ENCODE measurements at regions not wholly inside any gene's neighbourhood (a gene's known extent, or its start where the extent isn't known, plus 50 kb on each side); places are given as distances from the start of the nearest gene placed in this dataset.

DNA sequence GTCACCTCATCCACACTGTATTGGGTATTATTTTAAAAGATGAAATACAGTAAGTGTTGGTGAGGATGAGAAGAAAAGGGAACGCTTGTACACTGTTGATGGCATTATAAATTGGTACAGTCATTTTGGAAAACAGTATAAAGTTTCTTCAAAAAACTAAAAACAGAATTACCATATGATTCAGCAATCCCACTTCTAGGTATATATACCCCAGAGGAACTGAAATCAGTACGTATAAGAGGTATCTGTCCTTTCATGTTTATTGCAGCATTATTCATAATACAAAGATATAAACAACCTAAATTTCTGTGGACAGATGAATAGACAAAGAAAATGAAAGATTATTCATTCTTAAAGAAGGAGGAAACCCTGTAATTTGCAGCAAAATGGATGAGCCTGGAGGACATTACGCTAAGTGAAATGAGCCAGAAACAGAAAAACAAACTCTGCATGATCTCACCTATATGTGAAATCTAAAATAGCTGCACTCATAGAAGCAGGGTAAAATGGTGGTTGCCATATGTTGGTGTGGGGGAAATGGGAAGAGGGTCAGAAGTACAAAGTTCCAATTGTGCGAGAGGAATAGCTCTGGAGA, 191.6 kb downstream of the TRIM36 start:
- ChIA-PET POLR2A (no interaction called here), CTCF (no interaction called here), RAD21 (ENCODE audit: low non-redundant PET in 1 of 2, low total read pairs in 2 of 2, uncharacterized antibody in 2 of 2, unreplicated experiment in 2 of 2) (no interaction called here)
- no TSS peak for BruUV-seq (replicated peaks)
- no peak for ATAC-seq
- H3K79me2 ChIP-seq (ENCODE audit: insufficient read depth, low read length): no peaks in the 10 kb centered on the region
- no peak for DNase-seq (ENCODE audit: low read depth, low spot score)
- no peak overlapping the region for H3K4me3 ChIP-seq (replicated peaks in 1 of 2; ENCODE audit: low read depth in 1 of 2, low read length in 2 of 2)
- H3K27ac ChIP-seq (ENCODE audit: low read depth, low read length): no peak overlapping the region
- H3K27me3 ChIP-seq (ENCODE audit: insufficient read depth, low read length): peaks cover 8% of the 10 kb centered on the region; the same call in 1 of the 2 replicates
- H3K4me1 ChIP-seq (ENCODE audit: control insufficient read depth in 1 of 2, insufficient read depth in 2 of 2, low read length in 2 of 2): no peaks in the 10 kb centered on the region
- intact Hi-C loops (cut with micrococcal nuclease): no loop called here
- H2AFZ ChIP-seq (ENCODE audit: low read depth, low read length, poor library complexity, severe bottlenecking): no peak overlapping the region
- TF ChIP-seq SP1 (IDR thresholded peaks at IDR 0.05; ENCODE audit: low read depth): no peak
- TF ChIP-seq ZFX (IDR thresholded peaks at IDR 0.05): no peak
- TF ChIP-seq CBX3 (IDR thresholded peaks at IDR 0.05; ENCODE audit: low read depth): no peak
- TF ChIP-seq TCF7L2 (IDR thresholded peaks at IDR 0.05; ENCODE audit: borderline replicate concordance, extremely low read depth, insufficient read depth, insufficient read length): no peak
- TF ChIP-seq EZH2 (IDR thresholded peaks at IDR 0.05): no peak
- TF ChIP-seq, protein P1, sequence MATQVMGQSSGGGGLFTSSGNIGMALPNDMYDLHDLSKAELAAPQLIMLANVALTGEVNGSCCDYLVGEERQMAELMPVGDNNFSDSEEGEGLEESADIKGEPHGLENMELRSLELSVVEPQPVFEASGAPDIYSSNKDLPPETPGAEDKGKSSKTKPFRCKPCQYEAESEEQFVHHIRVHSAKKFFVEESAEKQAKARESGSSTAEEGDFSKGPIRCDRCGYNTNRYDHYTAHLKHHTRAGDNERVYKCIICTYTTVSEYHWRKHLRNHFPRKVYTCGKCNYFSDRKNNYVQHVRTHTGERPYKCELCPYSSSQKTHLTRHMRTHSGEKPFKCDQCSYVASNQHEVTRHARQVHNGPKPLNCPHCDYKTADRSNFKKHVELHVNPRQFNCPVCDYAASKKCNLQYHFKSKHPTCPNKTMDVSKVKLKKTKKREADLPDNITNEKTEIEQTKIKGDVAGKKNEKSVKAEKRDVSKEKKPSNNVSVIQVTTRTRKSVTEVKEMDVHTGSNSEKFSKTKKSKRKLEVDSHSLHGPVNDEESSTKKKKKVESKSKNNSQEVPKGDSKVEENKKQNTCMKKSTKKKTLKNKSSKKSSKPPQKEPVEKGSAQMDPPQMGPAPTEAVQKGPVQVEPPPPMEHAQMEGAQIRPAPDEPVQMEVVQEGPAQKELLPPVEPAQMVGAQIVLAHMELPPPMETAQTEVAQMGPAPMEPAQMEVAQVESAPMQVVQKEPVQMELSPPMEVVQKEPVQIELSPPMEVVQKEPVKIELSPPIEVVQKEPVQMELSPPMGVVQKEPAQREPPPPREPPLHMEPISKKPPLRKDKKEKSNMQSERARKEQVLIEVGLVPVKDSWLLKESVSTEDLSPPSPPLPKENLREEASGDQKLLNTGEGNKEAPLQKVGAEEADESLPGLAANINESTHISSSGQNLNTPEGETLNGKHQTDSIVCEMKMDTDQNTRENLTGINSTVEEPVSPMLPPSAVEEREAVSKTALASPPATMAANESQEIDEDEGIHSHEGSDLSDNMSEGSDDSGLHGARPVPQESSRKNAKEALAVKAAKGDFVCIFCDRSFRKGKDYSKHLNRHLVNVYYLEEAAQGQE (IDR thresholded peaks at IDR 0.05; ENCODE audit: low read depth): no peak
- no peak for TF ChIP-seq POLR2A (IDR thresholded peaks at IDR 0.05; ENCODE audit: borderline replicate concordance, extremely low read depth, insufficient read depth, insufficient read length)
- TF ChIP-seq EGR1 (IDR thresholded peaks at IDR 0.05; ENCODE audit: low read depth): no peak
- no peak for TF ChIP-seq SIN3A (IDR thresholded peaks at IDR 0.05; ENCODE audit: low read depth)
- TF ChIP-seq YY1 (IDR thresholded peaks at IDR 0.05; ENCODE audit: extremely low read depth, insufficient replicate concordance, low read depth, low read length): no peak
- TF ChIP-seq FOSL1 (IDR thresholded peaks at IDR 0.05; ENCODE audit: low read depth): no peak
- TF ChIP-seq, protein P2, sequence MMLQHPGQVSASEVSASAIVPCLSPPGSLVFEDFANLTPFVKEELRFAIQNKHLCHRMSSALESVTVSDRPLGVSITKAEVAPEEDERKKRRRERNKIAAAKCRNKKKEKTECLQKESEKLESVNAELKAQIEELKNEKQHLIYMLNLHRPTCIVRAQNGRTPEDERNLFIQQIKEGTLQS (IDR thresholded peaks at IDR 0.05): no peak
- TF ChIP-seq CEBPB (IDR thresholded peaks at IDR 0.05; ENCODE audit: low read depth): no peak
- TF ChIP-seq ELF1 (IDR thresholded peaks at IDR 0.05; ENCODE audit: borderline replicate concordance, low read depth): no peak
- no peak for TF ChIP-seq SRF (IDR thresholded peaks at IDR 0.05; ENCODE audit: low read depth)
- TF ChIP-seq, protein P3, sequence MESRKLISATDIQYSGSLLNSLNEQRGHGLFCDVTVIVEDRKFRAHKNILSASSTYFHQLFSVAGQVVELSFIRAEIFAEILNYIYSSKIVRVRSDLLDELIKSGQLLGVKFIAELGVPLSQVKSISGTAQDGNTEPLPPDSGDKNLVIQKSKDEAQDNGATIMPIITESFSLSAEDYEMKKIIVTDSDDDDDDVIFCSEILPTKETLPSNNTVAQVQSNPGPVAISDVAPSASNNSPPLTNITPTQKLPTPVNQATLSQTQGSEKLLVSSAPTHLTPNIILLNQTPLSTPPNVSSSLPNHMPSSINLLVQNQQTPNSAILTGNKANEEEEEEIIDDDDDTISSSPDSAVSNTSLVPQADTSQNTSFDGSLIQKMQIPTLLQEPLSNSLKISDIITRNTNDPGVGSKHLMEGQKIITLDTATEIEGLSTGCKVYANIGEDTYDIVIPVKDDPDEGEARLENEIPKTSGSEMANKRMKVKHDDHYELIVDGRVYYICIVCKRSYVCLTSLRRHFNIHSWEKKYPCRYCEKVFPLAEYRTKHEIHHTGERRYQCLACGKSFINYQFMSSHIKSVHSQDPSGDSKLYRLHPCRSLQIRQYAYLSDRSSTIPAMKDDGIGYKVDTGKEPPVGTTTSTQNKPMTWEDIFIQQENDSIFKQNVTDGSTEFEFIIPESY (IDR thresholded peaks at IDR 0.05; ENCODE audit: extremely low read depth, insufficient replicate concordance, low read length): no peak
- TF ChIP-seq ZNF274 (IDR thresholded peaks at IDR 0.05; ENCODE audit: low read depth, low read length): no peak
- H3K4me2 ChIP-seq (ENCODE audit: low read length): no peak overlapping the region
- no peaks in the 10 kb centered on the region for H3K9me3 ChIP-seq (ENCODE audit: control insufficient read depth in 1 of 2, insufficient read depth in 1 of 2, low read depth in 1 of 2, low read length in 2 of 2)
- no peaks in the 10 kb centered on the region for H3K9me2 ChIP-seq (ENCODE audit: insufficient read depth)
- no peaks in the 10 kb centered on the region for H3K36me3 ChIP-seq (ENCODE audit: control insufficient read depth in 1 of 2, insufficient read depth in 2 of 2, low read length in 2 of 2)
- H4K20me1 ChIP-seq (ENCODE audit: insufficient read depth): no peaks in the 10 kb centered on the region
- H3K9ac ChIP-seq (ENCODE audit: low read length): no peak overlapping the region
